GM18511 (cell line): ENCODE measurements at regions not wholly inside any gene's neighbourhood (a gene's known extent, or its start where the extent isn't known, plus 50 kb on each side); places are given as distances from the start of the nearest gene placed in this dataset.

Experiments
- ATAC-seq: cut with Tn5 transposase; IDR thresholded peaks from one replicate; pipeline ENCODE4 v1.9.1; 2021; ENCODE audit warnings: mild to moderate bottlenecking, moderate library complexity; ENCODE audit not compliant: unreplicated experiment

- ATAC-seq = no peak
Measured at GRCh38 chr20:52867305-52867704, 104.9 kb upstream of the TSHZ2 start.

DNA sequence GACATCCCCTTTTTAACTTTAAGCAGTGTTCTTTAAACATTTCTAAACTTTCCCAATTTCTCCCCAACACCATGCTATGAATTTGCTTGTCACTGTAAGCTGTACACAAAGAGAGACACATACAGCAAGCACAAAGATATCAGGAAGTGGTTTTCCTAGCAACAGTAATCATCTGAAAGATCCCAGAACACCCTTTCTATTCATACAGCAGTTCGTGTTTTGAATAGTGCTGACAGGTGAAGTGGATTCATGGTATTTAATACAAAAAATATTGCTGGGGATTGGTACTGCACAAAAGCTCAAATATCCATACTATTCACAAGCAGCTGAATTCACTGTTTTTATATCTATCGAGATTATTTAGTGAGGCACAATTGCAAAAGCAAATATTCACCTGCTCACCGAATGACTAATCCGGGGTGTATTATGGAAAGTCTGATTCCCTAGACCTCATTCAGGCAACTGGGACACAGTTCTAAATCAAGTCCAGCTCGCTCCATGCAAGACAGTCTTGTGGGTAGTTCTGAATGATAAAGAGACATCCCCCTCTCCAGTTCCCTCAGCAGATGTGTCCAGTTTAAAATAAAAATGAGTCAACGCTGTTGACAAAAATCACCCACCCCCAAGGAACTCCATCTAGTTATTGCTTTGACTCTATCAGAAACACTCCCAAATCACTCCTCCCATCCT, 107.1 kb upstream of the TSHZ2 start:
- no peak for ATAC-seq

DNA sequence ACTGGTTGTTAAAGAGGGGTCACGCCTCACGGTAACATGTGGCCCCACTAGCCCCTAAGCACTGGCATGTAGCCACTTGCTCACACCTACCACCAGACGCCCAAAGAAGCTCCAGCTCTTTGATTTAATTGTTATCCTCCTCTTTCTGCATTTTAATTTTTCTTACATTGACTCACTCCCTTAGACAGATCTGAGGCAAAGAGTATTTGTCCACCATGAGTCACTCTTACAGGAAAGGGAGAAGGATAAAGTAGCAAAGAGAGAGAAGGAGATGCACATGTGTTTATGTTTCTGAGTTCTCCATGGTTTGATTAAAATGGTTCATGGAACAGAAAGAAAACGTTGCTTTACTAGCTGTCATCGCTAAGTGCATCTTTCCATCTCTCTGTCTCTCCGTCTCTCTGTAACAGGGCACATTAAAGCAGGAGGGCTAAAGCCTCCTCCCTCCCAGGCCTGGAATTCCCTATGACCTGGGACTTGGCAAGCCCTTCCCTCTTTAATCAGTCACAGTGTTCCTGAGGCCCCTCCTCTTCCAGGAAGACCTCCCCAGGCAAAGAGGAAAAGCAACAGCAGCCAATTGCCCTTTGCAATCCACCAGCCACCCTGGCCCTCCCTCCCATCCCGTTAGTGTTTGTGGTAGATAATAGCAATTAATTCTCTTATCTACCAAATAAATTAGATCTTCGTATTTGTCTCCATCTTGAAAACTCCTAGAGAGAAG, 112.8 kb upstream of the TSHZ2 start:
- ATAC-seq = no peak

DNA sequence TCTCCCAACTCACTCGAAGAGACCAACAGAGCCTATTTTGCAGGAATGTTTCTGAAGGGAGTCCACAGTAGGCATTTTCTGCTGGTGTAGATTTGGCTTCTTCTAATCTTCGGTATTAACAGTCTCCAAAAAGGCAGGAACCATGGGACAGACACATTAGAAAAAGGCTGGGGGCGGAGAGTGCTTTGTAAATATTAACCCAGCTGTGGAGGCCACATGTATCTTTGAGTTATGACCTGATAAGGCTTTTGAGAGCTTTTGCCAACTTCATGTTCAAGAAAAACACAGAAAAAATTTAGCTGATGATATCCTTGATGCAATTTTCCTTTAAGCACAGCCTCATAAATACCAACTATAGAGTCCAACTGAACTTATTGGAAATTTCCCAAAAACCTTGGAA, 119.4 kb upstream of the TSHZ2 start:
- no peak for ATAC-seq

DNA sequence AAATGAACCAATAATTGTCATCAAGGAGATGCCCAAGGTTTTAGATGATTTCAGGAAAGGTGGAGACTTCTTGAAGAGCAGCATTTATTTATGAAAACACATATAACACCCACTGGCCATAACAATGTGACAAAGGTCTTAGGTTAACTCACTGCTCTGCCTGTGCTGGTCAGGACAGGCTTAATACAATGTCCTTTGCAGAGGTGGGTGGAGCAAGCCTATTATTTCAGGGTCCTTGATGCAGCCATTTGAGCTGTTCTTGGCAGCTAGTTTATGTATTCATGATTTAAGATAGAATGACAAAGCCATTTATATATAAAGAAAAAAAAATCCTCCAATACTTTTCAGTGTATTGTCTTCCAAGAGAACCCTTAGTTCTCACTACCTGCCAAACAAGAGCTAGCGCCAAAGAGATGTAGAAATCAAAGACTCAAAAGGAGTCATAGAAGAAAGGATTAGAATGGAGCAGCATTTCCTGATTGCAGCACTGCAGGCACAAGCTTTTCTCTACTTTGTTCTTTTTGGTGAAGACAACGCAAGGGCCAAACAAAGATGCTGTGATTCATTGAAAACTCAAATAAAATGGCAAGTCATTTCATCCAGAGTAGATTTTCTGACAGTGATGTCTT, 124.3 kb upstream of the TSHZ2 start:
- ATAC-seq = no peak

DNA sequence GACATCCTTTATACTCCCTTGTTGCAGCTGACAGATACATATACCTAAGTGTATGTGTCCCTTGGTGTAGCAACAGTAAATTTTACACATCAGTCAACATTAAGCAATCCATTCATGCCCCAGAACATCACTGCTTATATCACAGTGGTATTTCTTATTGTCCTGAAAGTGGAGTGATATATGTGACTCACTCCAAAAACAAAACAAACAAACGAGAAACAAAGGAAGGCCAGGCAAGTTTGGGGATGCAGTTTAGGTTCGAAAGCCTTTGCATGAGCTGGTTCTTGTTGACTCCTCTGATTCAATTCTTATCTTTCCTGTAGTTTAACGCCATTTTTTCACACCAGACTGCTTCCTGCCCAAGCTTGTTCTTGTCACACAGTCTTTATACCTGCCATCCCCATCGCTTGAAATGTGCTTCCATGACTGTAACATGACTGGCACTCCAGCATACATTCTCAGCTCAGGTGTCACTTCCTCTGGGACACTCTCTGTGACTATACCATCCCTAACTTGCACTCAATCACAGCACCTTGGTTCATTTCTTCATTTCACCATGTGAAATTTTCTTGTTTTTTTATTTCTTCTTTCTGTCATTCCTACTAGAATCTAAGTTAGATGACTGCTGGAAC, 125.0 kb upstream of the TSHZ2 start:
- no peak for ATAC-seq

DNA sequence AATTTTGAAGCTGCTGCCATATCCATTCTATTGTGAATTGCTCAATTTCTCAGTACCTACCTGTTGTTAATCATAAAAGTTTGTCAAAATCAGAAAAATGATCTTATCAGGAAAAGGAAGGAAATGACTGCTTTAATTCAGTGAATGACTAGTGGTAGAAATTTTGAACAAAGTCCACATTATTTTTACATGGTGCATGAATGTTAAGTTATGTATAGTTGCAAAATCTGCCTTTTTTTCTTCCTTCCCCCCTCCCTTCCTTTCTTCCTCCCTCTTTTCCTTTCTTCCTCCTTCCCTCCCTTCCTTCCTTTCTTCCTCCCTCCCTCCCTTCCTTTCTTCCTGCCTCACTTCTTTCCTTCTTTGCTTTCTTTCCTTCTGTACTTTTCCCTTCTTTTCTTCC, 127.1 kb upstream of the TSHZ2 start:
- no peak for ATAC-seq

GRCh38 chr20:52843425-52843824, 128.7 kb upstream of the TSHZ2 start:
- no peak for ATAC-seq

- ATAC-seq = no peak
Measured at GRCh38 chr20:52841003-52841402, 131.2 kb upstream of the TSHZ2 start.

DNA sequence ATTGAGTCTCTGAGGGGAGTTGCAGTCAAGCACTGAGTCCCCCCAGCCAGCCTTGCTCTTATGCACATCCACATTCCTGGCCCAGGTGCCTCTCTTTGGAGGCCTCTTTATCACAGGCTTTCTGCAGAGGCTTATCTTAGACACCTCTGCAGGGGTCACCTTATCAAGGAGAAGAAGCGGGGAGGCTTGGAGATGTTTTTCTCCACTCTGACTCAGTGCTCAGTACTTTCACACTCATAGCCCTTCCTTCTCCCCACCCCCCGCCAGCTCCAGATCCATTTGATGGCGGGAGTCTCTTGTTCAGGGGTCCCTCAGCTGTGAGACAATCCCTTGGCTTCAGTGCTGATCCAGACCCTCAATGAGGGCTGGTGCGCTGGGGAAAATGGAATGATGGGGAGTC, 132.1 kb upstream of the TSHZ2 start:
- no peak for ATAC-seq

DNA sequence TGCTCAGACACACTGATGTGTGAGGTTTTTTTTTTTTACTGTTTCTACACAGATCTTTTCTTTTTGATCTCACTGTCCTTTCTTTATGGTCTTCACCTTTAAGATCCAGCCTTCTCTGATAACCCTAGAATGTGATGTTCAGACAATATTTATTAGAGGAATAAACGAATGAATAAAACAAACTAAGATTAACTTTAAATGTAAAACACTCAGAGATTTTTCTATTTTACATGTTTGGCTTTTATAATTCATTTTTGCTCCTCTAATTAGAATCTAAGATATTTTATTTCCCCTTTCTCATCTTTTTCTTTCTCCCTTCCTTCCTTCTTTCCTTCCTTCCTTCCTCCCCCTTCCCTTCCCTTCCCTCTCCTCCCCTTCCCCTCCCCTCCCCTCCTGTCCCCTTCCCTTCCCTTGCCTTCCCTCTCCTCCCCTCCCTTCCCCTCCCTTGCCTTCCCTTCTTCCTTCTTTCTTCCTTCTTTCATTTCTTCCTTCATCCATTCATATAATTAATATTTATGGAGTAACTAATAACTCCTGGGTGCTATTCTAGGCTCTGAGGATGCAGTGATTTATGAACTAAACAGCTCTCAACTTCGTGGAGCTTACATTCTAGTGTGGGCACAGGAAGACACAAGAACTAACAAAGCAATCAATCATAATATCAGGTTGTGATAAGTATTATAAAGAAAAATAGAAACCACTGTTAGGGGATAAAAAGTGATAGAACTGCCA, 133.5 kb upstream of the TSHZ2 start:
- ATAC-seq = no peak

DNA sequence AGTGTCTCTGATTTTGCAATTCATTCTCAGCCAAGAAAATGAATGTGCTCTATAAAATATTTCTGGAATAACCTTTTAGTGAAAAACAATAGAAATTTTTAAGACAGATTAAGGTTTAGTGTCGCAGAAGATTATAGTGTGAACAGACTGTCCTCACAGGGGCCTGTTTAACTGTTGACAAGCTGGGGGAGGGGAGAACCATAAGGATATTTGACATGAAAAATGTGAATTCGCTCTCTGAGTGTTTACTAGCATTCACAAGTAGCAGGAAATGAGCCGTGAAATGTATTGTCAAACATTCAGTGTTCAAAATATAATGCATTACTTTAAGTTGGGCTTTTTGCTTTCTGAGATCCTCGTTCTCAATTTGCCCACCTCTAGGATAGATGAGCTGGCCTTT, 134.8 kb upstream of the TSHZ2 start:
- ATAC-seq = no peak

DNA sequence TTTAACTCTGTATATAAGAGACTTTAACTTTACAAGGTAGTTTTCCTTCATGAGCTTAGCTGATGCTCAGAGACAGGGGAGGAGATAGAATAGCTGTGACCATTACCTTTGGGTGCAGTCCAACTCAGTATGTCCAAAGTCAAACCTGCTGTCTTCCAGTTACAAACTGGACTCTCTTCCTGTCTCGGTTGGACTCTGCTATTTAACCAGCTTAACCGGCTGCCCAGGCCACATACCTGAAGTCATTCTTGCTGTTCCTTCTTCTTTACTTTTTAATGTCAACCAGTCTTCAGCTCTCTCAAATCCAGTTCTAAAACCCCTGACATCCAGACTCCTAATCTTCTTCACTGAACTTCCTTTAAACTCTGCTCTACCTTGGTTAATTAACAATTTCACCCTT, 138.3 kb upstream of the TSHZ2 start:
- no peak for ATAC-seq

- no peak for ATAC-seq
Measured at GRCh38 chr20:52832151-52832774, 139.9 kb upstream of the TSHZ2 start.

- no peak for ATAC-seq
Measured at GRCh38 chr20:52830598-52830997, 141.6 kb upstream of the TSHZ2 start.

DNA sequence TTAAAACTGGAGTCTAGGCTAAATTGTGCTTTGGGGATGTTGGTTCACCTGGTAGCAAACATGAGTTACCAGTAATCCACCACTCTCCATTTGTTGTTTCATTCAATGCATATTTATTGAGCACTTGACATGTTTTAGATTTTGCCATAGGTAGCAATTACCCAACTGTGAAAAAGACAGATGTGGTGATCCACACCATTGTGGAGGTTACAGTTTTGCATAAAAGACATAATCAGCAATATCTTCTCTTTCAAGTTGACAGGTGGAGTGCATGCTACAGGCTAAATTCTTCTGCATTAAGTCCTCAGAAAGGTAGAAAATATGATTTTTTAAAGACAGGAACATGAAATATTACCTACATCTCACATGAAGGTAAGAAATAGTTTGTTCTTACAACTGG, 143.0 kb upstream of the TSHZ2 start:
- ATAC-seq = no peak

DNA sequence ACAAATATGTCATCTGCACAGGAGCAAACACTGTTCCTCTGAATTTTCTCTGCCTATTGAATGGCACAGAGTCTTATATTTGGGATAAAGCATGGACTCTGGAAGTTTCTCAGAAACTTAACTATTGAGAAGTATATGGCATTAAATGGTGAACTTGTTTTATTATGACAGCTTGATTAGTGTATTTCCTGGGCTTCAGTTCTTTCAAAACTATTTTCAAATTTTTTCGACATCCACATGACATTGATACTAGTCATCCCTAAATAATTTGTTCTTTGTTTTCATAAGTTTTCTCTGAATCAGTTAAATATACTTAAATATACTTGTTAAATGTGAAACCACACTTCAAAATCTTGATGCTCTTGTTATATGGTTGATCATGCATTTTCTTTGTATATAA, 144.0 kb upstream of the TSHZ2 start:
- ATAC-seq = no peak

DNA sequence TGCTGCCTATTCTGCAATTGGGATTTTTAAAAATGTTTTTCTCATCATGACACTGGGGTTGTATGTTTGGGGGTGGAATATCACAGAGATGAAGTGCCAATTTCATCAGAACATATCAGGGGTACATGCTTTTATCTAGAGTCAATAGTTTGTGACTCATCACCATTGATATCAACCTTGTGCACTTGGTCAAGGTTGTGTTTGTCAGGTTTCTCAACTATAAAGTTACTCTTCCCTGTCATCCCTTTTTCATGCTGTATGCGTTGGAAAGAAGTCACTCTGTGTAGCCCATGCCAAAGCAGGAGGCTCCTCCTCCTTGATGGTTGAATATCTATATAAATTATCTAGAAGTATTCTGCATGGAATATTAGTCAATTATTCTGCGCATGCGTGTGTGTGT, 145.4 kb upstream of the TSHZ2 start:
- ATAC-seq = no peak

DNA sequence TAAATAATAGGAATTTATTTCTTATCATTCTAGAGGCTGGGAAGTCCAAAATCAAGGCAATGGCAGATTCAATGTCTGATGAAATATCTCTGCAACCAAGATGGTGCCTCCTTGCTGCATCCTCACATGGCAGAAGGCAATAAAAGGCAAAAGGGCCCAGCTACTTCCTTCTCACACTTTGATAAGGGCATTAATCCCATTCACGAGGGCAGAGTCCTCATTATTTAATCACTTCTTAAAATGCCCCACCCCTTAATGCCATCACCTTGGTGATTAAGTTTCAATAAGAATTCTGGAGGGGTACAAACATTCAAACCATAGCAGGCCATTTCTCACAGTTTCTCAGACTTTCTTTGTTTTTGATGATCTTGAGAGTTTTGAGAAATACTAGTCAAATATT, 145.8 kb upstream of the TSHZ2 start:
- ATAC-seq = no peak

DNA sequence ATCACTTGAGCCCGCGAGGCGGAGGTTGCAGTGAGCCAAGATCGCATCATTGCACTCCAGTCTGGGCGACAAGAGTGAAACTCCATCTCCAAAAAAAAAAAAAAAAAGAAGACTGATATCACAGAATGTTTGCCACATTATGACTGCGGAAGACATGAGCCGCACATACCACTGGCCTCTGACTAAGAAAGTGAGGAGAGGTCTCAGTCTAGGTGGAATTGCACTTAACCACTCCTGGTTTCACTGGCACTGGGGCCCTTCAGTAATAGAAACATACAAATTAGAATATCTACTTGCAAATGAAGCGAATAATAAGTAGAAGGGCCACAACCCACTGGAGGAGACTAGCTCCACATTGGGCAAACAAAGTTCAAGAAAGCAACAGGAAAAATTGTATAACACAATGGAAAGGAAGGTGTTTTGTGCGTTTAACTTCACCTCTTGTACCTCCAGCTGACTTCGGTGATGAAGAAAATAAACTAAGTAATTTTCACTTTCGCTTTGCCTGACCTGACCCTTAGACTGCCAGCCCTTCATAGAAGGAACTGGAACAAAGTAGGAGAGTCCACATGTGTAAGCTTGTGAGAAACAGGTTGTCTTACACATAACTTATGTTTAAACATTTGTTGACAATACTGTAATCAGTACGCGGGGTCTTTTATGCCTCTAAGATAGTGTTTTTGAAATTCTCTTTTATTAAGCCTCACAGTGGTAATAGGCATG, 147.5 kb upstream of the TSHZ2 start:
- ATAC-seq = no peak
